AG04449 (cell line): ENCODE measurements at regions not wholly inside any gene's neighbourhood (a gene's known extent, or its start where the extent isn't known, plus 50 kb on each side); places are given as distances from the start of the nearest gene placed in this dataset.
"Not testable (repeated sequence)": the region's sequence is repeated elsewhere in the genome, so short reads cannot be mapped to it uniquely, and the experiment has no call there.

Experiments
- CTCF ChIA-PET: fragments of 350-600 bp; formaldehyde crosslinking; extraction: SDS; loops from one replicate; lab custom pipeline; 2021; ENCODE audit warnings: antibody characterized with exemption; lab: Yijun Ruan, JAX
- POLR2A ChIA-PET: fragments of 400-600, 350-600 bp; formaldehyde crosslinking; extraction: SDS; loops from one replicate; lab custom pipeline; 2020; ENCODE audit warnings: antibody characterized with exemption, inconsistent platforms; lab: Yijun Ruan, JAX
- DNase-seq: peaks from one replicate; pipeline ENCODE4 v3.0.0-alpha.2; 2010; ENCODE audit warnings: low read depth, low spot score
- H3K4me3 ChIP-seq: 2 replicates; pipeline ENCODE4 v1.5.1; 2011; ENCODE audit warnings: low read depth, mild to moderate bottlenecking, control low read depth, low read length
- TF ChIP-seq, protein P1 (sequence below): IDR thresholded peaks from one replicate; pipeline ENCODE4 v1.5.1; 2011; ENCODE audit warnings: mild to moderate bottlenecking, moderate library complexity, low read length, control low read depth, inconsistent platforms; ENCODE audit not compliant: insufficient read depth; ENCODE audit errors: missing control alignments

DNA sequence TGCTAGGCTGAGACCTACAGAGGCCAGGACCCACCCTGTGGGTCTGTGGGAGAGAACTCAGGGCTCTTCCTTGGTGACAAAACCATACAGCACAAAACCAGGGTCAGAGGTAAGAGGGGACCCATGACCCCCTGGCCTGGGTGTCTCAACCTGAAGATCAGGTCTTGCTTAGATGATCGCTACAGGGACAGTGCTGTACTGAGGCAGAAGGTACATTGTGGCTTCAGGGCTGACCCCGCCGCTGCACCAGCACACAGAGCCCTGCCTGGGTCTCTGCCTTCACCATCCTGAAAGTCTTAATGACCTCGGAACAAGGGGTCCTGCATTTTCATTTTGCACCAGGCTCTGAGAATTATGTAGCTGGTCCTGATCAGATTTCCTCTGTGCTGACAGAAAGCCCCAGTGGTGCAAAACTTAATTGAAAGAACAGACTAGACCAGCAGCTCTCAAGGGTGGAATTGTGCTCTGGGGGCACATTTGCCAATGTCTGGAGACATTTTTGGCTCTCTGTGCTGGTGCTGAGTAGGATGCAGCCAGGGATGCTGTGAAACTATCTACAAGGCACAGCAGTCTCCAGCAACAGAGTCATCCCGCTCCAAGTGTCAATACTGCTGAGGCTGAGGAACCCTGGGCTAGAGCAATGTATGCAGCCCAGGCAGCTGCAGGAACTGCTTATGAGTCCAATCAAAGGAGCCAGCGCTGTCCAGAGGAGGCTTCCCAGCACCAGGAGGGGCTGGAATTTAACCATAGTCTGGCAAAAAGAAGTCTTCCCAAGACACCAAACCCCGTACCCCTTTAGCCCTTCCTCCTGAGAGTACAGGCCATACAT lies 254.9 kb downstream of the ERMARD start:
- CTCF ChIA-PET: no interaction called here
- no peak overlapping the region for H3K4me3 ChIP-seq
- TF ChIP-seq, protein P1, sequence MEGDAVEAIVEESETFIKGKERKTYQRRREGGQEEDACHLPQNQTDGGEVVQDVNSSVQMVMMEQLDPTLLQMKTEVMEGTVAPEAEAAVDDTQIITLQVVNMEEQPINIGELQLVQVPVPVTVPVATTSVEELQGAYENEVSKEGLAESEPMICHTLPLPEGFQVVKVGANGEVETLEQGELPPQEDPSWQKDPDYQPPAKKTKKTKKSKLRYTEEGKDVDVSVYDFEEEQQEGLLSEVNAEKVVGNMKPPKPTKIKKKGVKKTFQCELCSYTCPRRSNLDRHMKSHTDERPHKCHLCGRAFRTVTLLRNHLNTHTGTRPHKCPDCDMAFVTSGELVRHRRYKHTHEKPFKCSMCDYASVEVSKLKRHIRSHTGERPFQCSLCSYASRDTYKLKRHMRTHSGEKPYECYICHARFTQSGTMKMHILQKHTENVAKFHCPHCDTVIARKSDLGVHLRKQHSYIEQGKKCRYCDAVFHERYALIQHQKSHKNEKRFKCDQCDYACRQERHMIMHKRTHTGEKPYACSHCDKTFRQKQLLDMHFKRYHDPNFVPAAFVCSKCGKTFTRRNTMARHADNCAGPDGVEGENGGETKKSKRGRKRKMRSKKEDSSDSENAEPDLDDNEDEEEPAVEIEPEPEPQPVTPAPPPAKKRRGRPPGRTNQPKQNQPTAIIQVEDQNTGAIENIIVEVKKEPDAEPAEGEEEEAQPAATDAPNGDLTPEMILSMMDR: no peak
- POLR2A ChIA-PET: no interaction called here
- DNase-seq: no peak

DNA sequence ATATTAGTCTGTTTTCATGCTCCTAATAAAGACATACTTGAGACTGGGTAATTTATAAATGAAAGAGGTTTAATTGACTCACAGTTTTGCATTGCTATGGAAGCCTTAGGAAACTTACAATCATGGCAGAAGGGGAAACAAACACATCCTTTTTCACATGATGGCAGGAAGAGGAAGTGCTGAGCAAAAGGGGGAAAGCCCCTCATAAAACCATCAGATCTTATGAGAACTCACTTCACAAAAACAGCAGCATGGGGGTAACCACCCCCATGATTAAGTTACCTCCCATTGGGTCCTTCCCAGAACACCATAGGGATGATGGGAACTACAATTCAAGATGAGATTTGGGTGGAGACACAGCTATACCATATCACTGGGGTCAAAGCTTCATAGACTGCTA lies 254.2 kb downstream of the ERMARD start:
- TF ChIP-seq, protein P1: no peak
- ChIA-PET CTCF (no interaction called here), POLR2A (no interaction called here)
- no peak for DNase-seq
- no peak overlapping the region for H3K4me3 ChIP-seq

DNA sequence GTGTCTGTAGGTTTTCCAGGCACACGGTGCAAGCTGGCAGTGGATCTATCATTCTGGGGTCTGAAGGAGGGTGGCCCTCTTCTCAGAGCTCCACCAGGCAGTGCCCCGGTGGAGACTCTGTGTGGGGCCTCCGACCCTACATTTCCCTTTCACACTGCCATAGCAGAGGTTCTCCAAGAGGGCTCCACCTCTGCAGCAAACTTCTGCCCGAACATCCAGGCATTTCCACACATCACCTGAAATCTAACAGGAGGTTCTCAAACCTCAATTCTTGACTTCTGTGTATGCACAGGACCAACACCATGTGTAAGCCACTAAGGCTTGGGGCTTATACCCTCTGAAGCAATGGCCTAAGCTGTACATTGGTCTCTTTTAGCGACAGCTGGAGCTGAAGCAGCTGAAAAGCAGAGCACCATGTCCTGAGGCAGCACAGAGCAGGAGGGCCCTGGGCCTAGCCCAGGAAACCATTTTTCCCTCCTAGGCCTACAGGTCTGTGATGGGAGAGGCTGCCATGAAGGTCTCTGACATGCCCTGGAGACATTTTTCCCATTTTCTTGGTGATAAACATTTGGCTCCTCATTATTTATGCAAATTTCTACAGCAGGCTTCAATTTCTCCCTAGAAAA lies 253.3 kb downstream of the ERMARD start:
- TF ChIP-seq, protein P1: no peak
- DNase-seq: no peak
- POLR2A ChIA-PET: no interaction called here
- CTCF ChIA-PET: no interaction called here
- H3K4me3 ChIP-seq: no peak overlapping the region

DNA sequence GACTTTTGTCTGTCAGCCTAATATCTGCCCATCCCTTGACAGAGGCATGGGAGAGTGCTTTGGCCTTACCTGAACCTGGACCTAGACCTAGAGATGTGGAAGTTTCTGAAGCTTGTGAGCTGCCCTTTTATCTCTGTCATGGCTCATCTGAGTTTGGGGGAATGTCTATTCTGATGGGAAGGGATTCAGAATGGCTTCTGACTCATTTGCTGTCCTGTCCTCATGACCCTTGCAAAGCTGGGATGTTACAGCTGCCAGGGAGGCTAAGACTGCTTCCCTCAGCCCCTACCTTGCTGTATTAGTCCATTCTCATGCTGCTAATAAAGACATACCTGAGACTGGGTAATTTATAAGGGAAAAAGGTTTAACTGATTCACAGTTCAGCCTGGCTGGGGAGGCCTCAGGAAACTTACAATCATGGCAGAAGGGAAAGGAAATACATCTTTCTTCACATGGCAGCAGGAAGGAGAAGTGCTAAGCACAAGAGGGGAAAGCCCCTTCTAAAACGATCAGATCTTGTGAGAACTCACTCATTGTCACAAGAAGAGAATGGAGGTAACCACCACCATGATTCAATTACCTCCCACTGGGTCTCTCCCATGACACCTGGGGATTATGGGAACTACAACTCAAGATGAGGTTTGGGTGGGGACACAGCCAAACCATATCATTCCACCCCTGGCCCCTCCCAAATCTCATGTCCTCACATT lies 252.2 kb downstream of the ERMARD start:
- POLR2A ChIA-PET: no interaction called here
- CTCF ChIA-PET: no interaction called here
- DNase-seq: no peak
- TF ChIP-seq, protein P1: no peak
- H3K4me3 ChIP-seq: no peak overlapping the region

DNA sequence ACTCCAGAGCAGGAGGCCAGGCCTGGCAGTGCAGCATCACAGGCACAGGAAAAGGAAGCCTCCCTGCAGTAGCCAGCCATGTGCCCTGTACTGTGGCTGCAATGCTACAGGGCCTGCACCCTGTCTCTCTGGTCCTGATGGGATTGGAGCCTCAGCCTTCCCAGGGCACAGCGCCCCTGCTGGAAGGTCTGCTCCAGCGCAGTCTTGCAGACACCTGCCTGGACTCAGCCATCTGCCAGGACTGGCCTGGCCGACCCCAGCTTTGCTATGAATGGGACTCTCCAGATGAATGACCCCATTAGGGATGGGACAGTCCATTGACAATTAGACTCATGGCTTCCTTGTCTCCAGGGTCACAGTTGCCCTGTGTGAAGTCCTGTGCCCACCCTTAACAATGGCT lies 251.6 kb downstream of the ERMARD start:
- ChIA-PET CTCF (no interaction called here), POLR2A (no interaction called here)
- H3K4me3 ChIP-seq: no peak overlapping the region
- TF ChIP-seq, protein P1: no peak
- no peak for DNase-seq

DNA sequence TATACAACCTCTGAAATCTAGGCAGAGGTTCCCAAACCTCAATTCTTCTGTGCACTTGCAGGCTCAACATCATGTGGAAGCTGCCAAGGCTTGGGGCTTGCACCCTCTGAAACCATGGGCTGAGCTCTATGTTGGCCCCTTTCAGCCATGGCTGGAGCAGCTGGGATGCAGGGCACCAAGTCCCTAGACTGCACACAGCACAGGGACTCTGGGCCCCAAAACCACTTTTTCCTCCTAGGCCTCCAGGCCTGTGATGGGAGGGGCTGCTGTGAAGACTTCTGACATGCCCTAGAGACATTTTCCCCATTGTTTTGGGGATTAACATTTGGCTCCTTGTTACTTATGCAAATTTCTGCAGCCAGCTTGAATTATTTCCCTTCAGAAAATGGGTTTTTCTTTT lies 250.4 kb downstream of the ERMARD start:
- POLR2A ChIA-PET: not testable (repeated sequence)

More for the DNA sequence above, 250.4 kb downstream of the ERMARD start:
- DNase-seq, H3K4me3 ChIP-seq, CTCF ChIA-PET: not testable (repeated sequence)
